Stimulated activated CD4-positive, alpha-beta T cell treated with anti-CD3 and anti-CD28 coated beads, Interleukin-15, amount 100 ng/mL, for 48 hours (primary cell): ENCODE measurements at regions not wholly inside any gene's neighbourhood (a gene's known extent, or its start where the extent isn't known, plus 50 kb on each side); places are given as distances from the start of the nearest gene placed in this dataset.

Source experiments
- DNase-seq, 2 donors: peaks; one replicate each; pipeline ENCODE4 v3.0.0-alpha.2; 2020; ENCODE audit warnings: low read depth in 2 of 2

- no peak for DNase-seq
Observed at GRCh38 chr9:74322661-74323314, 174.3 kb upstream of the RORB start.

GRCh38 chr9:74330487-74331214 is 166.5 kb upstream of the RORB start:
- DNase-seq: no peak

GRCh38 chr9:74331607-74332006 is 165.5 kb upstream of the RORB start:
- no peak for DNase-seq

- no peak for DNase-seq
Observed at GRCh38 chr9:74333384-74334032, 163.6 kb upstream of the RORB start.

GRCh38 chr9:74334271-74334670 is 162.9 kb upstream of the RORB start:
- no peak for DNase-seq

GRCh38 chr9:74336161-74336560 is 161.0 kb upstream of the RORB start:
- no peak for DNase-seq

- DNase-seq: no peak
Observed at GRCh38 chr9:74348777-74349176, 148.4 kb upstream of the RORB start.

GRCh38 chr9:74355107-74355506 is 142.0 kb upstream of the RORB start:
- no peak for DNase-seq

- no peak for DNase-seq
Observed at GRCh38 chr9:74357577-74357976, 139.6 kb upstream of the RORB start.

- DNase-seq: no peak
Observed at GRCh38 chr9:74358959-74359358, 138.2 kb upstream of the RORB start.

GRCh38 chr9:74361508-74361907 is 135.6 kb upstream of the RORB start:
- DNase-seq: no peak

- DNase-seq: no peak
Observed at GRCh38 chr9:74362423-74362822, 134.7 kb upstream of the RORB start.

GRCh38 chr9:74366111-74366510 is 131.0 kb upstream of the RORB start:
- no peak for DNase-seq

GRCh38 chr9:74369844-74370243 is 127.3 kb upstream of the RORB start:
- DNase-seq: no peak

- no peak for DNase-seq
Observed at GRCh38 chr9:74373348-74373747, 123.8 kb upstream of the RORB start.

- no peak for DNase-seq
Observed at GRCh38 chr9:74379718-74380117, 117.4 kb upstream of the RORB start.

- no peak for DNase-seq
Observed at GRCh38 chr9:74391816-74392215, 105.3 kb upstream of the RORB start.

GRCh38 chr9:74403581-74403980 is 93.6 kb upstream of the RORB start:
- DNase-seq: no peak

GRCh38 chr9:74404620-74405019 is 92.5 kb upstream of the RORB start:
- no peak for DNase-seq

- DNase-seq: no peak
Observed at GRCh38 chr9:74407166-74407565, 90.0 kb upstream of the RORB start.

GRCh38 chr9:74412236-74412979 is 84.7 kb upstream of the RORB start:
- no peak for DNase-seq

- no peak for DNase-seq
Observed at GRCh38 chr9:74413876-74414275, 83.3 kb upstream of the RORB start.
